GM11168 (cell line): ENCODE measurements at regions not wholly inside any gene's neighbourhood (a gene's known extent, or its start where the extent isn't known, plus 50 kb on each side); places are given as distances from the start of the nearest gene placed in this dataset.

Experiments
- in situ Hi-C: fragments of 300-500 bp; cut with MboI; formaldehyde crosslinking; loops from one replicate; pipeline ENCODE4 v1.12.0; 2022; ENCODE audit warnings: low sequenced_read_pairs; ENCODE audit not compliant: unreplicated experiment

DNA sequence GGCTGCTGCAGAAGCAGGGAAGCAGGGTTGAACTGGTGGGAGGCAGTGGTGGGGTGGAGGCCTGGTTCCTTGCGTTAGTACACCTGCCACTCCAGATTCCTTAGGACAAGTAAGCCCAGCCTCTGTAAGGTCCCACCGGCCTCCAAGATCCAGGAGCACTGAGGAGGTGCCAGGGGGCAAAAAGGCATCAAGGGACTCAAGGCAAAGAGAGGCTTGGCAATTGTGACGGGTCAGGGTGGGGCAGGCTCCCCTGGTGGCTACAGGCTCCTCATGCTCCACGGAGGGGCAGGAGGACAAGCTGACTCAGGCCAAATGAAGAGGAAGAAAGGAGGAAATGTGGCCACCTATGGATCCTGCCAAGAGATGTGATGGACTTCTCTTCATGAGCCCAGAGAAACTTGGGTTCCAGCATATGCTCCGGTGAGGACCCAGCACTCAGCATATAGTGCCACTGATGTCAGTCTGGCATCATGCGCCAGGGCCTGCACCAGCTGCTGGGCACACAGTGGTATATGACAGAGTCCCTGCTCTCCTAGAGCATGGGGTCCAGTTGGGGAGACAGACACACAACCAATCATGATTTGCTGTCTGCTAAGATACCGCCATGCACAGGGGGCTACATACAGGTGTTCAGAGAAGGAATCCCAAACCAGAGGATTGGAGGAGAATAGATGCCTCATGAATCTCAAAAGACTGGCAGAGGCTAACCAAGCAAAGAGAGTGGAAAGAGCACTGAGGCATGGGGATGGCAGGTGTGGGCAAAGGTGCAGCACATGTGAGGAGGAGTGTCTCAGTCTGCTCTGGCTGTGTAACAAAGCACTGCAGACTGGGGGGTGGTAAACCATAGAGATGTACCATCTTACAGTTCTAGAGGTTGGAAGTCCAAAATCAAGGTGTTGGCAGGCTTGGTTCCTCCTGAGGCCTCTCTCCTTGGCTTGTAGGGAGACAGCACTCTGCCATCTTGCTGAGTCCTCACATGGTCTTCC is 249.7 kb downstream of the RHOU start:
- in situ Hi-C loops = no loop called here

DNA sequence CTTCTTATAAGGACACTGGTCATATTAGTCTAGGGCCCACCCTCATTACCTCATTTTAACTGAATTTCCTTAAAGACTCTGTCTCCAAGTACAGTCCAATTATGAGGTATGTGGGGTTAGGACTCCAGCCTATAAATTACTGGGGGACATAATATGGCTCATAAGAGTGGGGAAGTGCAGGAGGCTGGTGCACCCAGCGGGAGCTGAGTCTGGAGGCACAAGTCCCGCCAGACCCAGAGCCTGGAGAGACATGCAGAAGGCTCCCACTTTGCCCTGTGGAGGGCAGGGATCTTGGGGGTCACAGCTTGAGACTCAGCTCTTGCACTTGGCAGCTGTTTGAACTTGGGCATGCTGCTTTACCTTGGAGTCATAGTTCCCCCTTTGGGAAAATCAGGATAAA is 250.4 kb downstream of the RHOU start:
- in situ Hi-C loops = no loop called here

DNA sequence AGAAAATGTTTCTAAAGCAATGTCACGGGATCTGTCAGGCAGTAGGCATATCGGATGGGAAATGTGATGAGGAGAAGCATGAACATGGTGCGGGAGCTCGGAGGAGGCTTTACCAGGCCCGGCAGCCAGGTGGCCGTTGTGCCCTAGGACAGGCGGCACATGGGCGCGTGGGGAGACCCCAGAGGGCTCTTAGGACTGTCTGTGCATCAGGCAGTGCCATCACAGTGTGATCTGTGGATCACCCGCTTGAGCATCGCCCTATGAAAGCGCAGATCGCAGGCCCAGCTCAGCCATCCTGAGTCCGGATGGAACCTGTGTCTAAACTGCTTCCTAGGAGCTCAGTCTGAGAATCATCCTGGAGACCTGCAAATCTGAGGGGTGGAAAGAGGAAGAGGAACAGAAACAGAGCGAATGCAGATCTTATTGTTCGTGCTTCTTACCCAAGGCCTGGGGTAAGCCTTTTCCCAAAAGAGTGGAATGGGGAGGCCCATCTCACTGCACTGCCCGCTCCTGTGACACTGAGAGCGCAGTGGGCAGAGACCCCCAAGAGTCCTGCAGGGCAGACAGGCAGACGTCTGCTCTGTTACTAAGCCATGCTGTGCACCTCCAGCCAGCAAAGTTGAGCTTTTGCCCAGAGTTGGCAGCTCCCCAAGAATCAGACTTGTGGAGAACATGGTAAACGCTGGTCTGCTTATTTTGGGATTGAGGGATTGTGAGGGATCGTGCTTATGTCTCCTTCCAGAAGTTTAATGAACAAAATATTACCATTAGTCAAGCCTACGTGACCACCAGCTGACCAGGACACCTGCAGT is 251.0 kb downstream of the RHOU start:
- in situ Hi-C loops = no loop called here

DNA sequence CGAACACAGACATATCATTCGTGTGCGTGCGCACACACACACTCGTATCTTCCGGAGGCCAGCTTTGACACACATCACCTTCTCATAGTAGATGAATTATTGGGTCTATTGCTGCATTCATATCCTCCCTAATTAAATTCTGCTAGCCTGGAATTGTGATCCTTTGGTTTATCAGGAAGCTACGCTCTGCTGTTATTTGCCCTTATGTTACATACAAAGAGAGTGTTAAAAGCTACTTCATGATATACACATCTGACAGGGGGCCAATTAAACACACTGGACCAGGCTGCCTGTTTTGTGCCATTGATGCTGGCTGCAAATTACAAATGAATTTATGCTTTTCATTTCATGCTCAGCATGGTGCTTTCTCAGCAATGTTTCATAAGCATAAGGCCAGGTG is 252.0 kb downstream of the RHOU start:
- in situ Hi-C loops = no loop called here

DNA sequence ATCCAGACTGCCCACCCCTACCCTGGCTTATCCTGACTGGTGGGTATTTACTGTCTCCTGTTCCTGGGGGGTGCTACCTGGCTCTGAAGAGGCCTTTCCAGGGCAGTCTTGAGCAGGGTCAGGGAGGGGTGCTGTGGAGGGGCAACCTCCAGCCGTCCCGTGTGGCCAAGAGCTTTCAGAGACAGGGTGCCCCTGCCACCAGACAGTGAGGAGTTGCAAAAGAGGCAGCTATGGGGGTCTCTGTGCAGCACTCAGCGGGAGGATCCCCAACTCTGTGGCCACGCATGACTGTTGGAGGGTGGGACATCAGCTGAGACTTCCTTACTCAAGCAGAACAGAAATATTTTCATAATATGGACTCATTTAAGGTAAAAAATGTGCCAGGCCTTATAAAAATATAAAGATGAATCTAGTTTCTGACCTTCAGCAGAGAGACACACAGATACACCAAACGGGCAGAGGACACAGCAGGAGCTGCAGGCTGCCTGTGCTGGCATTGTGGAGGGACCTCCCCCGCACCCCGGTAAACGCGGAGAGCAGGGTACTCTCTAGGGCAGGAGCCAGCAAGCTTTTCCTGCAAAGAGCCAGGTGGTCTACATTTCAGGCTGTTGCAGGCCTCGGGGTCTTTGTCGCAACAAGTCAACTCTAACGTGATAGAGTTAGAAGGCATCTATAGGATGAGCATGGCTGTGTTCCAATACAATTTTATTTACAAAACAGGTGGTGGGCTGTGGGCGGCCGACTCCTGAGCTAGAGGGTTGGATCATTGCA is 252.6 kb downstream of the RHOU start:
- in situ Hi-C loops = no loop called here

DNA sequence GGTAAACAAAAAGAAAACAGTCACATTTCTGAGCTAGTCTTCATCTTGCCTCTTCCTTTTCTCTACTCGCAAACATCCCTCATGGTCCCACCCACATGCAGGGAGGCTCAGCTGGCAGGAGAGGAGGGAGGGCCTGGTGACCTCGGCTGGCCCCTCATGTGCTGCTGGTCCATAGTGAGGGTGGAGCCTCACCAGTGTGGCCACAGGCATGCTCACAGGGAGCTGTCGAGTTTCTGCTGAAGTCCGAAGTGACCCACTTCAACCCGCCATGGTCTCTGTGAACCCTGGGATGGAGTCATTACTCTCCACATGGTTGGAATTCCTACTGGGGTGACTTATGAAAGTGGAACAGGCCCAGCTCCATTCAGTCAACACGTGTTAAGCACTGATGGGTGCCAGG is 253.4 kb downstream of the RHOU start:
- in situ Hi-C loops = no loop called here

DNA sequence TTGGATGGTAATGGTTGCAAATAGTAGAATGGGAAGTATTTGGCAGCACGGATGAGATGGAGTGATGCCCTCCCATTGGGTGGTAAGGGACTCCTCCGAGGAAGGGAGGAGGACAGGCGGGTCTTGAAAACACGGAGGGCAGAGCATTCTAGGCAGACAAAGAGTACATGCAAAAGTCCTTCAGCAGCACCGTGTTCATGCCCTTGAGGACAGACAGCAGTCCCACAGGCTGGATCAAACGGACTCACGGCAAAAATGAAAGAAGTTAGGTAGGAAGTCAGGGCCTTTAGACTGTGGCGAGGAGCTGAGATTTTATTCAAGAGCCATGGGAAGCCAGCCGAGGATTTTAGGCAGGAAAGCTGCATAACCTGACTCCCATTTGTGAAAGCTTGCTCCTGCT is 253.9 kb downstream of the RHOU start:
- in situ Hi-C loops = no loop called here

DNA sequence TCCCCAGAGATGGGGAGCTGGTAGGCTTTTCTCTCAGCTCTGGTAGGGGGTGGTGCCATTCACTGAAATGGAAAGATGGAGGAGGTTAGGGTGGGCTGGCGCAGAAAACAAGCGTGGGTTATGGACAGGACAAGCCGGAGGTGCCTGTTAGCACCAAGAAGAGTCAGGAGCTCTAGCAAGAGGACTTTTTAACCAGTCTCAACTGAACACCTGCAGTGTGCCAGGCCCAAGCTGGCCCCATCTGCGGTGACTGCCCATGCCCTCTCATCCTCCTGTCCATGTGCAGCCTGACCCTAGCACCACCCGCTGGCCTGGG is 254.4 kb downstream of the RHOU start:
- in situ Hi-C loops = no loop called here

DNA sequence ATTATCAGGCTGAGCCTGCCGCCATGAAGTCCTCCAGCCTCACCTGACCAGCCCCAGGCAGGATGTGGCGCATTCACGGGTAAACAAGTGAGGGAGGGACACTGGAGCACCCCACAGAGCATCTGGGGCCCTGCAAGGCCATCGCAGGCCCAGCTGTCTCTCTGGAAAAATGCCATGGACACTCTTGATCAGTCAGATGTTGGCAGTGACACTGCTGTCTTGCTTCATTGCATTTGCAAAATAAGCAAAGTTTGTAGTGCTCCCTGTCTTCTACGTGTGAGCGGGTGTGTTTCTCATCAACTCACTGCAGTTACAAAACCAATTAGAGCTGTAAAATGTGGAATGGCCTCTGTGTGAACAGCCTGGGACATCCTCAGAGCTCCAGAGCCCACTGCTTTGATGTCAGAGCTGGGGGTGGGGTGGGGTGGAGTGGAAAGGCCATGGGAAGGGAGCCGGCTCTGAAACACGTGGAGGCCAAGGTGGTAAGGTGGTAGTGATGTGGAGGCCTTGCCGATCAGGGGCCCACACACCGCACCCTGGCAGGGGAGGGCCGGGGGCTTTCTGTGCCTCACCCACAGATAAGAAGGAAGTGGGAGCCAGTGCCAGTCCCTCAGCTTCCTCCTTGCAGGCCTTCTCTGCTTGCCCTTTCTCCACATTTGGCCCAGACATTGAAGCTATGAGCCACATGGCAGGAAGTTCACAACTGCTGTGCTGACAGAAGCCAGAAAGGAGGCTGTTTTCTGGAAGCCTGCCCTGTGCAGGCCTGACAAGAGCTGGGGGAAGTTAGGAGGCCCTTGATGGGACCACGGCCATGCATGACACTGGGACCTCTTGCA is 254.9 kb downstream of the RHOU start:
- in situ Hi-C loops = no loop called here

DNA sequence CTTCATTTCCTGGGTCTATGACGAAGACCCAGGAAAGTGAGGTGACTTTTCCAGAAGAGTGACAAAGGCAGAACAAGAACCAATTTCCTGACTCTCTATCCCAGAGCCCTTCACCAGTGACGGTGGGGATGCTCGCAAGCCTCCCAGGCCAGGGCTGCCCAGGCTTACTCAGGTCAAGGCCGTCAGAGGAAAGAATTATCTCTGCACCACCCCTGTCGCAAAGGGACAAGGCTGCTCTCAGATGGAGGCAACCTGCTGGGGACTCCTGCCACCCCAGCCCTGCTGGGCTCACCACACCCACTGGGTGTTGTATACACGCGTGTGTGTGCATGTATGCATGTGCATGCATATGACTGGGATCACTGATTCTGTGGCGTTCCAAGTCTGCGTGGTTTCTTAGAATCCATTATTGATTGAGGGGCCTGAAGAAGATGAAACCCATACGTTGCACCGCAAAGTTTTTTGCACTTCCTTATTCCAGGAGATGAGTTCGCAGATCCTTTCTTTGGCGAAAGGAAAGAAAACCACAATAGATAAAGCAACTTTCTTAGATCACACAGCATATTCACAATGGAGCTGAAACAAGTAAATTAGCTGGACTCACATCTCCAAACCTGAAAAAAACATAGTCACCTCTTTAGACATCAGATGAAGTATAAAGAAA is 255.8 kb downstream of the RHOU start:
- in situ Hi-C loops = no loop called here

DNA sequence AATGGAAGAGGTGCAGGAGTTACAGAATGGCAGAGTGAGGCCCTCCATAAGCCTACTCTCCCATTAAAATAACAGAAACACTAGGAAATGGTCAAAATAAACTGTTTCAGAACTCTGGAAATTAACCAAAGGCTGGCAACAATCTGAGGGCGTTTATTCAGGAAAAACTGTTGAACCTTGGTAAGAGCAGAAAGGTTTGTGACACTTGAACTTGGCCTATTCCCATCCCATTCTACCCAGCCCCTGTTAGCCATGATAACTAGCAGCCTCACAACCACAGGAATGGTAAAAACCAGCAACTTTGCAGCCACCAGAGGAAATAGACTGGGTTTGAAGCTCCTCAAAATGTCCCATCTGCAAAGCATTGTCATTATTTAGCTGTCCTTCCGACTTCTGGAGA is 256.8 kb downstream of the RHOU start:
- in situ Hi-C loops = no loop called here

DNA sequence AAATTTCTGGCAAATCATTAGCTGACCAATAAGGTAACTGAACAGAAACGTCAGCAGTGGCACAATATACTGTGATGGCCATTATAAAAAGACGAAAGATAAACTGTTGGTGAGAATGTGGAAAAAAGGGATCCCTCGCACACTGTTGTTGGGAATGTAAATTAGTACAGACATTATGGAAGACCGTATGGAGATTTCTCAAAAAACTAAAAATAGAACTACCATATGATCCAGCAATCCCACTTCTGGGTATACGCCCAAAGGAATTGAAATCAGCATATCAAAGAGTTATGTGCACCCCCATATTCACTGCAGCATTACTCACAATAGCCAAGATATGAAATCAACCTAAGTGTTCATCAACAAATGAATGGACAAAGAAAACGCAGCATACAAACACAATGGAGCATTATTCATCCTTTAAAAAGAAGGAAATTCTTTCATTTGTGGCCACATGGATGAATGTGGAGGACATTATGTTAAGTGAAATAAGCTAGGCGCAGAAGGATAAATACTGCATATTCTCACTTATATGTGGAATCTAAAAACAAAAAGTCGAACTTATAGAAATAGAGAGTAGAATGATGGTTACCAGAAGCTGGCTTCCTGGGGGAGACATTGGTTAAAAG is 257.7 kb downstream of the RHOU start:
- in situ Hi-C loops = no loop called here

DNA sequence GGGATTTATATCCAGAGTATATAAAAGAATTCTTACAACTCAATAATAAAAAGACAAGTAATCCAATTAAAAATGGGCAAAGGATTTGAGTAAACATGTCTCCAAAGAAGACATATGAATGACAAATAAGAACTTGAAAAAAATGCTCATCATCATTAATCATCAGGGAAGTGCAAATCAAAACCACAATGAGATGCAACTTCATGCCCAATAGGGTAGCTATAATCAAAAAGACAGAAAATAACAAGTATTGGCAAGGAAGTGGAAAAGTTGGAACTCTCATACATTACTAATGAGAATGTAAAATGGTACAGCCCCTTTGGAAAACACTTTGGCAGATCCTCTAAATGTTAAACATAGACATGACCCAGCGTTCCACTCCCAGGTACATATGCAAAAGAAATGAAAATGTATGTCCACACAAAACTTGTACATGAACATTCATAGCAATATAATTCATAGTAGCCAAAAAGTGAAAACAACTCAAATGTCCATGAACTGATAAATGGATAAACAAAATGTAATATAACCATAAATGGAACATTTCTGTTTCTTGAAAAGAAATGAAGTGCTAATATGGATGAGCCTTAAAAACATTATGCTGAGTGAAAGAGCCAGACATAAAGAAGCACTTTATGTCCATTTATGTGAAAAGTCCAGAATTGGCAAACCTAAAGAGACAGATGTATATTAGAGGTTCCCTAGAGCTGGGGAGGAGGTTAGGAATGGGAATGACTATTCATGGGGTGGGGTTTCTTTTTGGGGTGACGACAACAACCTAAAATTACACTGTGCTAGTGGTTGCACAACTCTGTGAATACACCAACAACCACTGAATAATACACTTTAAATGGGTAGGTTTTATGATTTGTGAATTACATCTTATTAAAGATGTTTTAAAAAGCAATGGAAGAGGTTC is 259.7 kb downstream of the RHOU start:
- in situ Hi-C loops = no loop called here

DNA sequence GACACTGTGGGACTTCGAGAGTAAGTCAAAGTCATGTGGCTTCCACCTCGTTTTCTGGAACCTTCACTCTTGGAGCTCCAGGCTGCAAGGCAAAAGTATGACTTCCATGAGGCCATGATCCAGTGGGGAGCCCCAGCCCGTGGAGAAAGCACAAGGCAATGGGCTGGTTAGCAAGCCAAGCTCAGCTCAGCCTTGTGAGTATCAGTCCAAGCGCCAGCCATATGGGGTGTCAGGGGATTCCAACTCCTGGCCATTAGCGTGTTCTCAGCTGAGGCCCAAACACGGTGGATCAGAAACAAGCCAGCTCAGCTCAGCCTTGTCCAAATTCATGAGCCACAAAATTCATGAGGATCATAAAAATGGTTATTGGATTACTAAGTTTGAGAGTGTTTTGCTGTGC is 261.0 kb downstream of the RHOU start:
- in situ Hi-C loops = no loop called here

DNA sequence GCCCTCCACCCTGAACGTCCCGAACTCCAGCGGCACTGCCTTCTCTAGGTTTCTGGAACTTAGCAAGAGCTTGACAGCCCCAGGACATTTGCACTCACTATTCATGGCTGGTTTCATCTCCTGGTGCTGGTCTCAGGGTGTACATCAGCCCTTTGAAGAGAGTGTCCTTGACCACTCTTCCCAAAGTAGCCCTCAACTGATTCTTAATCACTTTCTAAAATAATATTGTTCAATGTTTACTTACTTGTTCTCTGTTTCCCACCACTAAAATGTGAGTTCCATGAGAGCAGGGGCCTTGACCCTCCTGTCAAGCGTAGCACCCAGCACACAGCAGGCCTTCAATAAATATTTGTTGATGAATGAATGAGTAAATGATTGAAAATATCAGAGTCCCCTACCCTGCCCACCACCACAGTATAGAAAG is 262.5 kb downstream of the RHOU start:
- in situ Hi-C loops = no loop called here

DNA sequence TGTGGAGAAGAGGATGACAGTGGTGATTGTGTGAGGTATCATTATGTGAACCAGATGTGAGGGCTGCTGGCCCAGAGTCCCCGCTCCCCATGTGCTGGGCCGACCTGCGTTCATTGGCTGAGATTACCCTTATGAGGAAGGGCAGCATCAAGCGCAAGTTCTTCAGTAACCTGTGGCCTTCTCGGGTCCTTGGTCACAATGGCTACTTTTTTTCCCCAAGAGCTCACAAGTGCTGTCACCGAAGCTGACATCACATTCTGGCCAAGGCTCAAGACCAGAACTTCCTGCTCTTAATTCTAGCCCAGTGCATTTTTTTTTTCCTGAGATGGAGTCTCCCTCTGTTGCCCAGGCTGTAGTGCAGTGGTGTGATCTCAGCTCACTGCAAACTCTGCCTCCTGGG is 262.9 kb downstream of the RHOU start:
- in situ Hi-C loops = no loop called here

DNA sequence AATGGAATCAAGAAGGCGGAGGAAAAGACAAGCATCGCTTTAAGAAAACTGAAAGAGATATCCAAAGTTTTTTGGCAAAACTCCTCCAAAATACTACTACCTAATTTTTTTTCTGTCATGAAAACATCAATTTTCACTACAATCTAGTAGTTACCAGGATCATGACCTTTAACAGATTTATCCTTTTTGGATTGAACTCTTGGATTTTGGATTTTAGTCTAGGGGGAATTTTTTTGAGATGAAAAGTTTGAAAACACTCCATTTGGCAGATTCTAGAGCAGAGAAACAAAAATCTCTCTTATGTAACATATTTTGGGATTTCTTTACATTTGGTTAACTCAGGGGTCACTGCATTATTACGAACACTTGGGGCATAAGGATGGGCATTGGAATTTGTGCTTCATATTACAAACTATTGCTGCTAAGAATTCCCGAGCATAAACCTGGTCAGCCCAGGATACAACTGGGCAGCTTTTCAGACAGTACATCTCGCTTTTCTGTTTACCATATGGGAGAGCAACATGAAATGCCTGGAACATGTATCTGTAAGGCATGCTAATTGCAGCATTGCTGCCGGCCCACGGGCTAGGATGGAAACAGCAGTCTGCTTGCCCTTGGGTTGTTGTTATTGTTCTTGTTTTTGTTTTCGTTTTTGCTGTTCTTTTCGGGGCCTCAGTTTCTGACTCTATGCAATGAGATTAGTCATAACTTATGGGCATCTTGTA is 264.3 kb downstream of the RHOU start:
- in situ Hi-C loops = no loop called here
